NB4 (cell line): ENCODE measurements at regions not wholly inside any gene's neighbourhood (a gene's known extent, or its start where the extent isn't known, plus 50 kb on each side); places are given as distances from the start of the nearest gene placed in this dataset.

Experiments used
- MYC ChIP-seq: IDR thresholded peaks from 2 replicates; pipeline ENCODE4 v1.6.1; 2011; ENCODE audit warnings: low read depth, low read length
- POLR2A ChIP-seq: IDR thresholded peaks from 2 replicates; pipeline ENCODE4 v1.6.1; 2011; ENCODE audit warnings: mild to moderate bottlenecking; ENCODE audit not compliant: insufficient read length; ENCODE audit errors: extremely low read depth
- TF ChIP-seq, protein P1 (sequence below): IDR thresholded peaks from one replicate; pipeline ENCODE4 v1.5.1; 2012; ENCODE audit warnings: low read depth, low read length
- TF ChIP-seq, protein P2 (sequence below): IDR thresholded peaks from 2 replicates; pipeline ENCODE4 v1.6.1; 2011; ENCODE audit warnings: low read depth, low read length

- TF ChIP-seq, protein P1, sequence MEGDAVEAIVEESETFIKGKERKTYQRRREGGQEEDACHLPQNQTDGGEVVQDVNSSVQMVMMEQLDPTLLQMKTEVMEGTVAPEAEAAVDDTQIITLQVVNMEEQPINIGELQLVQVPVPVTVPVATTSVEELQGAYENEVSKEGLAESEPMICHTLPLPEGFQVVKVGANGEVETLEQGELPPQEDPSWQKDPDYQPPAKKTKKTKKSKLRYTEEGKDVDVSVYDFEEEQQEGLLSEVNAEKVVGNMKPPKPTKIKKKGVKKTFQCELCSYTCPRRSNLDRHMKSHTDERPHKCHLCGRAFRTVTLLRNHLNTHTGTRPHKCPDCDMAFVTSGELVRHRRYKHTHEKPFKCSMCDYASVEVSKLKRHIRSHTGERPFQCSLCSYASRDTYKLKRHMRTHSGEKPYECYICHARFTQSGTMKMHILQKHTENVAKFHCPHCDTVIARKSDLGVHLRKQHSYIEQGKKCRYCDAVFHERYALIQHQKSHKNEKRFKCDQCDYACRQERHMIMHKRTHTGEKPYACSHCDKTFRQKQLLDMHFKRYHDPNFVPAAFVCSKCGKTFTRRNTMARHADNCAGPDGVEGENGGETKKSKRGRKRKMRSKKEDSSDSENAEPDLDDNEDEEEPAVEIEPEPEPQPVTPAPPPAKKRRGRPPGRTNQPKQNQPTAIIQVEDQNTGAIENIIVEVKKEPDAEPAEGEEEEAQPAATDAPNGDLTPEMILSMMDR: no peak
- TF ChIP-seq POLR2A (no peak), MYC (no peak)
- TF ChIP-seq, protein P2, sequence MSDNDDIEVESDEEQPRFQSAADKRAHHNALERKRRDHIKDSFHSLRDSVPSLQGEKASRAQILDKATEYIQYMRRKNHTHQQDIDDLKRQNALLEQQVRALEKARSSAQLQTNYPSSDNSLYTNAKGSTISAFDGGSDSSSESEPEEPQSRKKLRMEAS: no peak
Measured at GRCh38 chr1:222387007-222387814, 160.7 kb downstream of the HHIPL2 start.
